AG08395 (cell line): ENCODE measurements at regions not wholly inside any gene's neighbourhood (a gene's known extent, or its start where the extent isn't known, plus 50 kb on each side); places are given as distances from the start of the nearest gene placed in this dataset.

Experiments
- DNase-seq: peaks from one replicate; pipeline ENCODE4 v3.0.0; 2012; ENCODE audit warnings: mixed read lengths, low spot score

DNA sequence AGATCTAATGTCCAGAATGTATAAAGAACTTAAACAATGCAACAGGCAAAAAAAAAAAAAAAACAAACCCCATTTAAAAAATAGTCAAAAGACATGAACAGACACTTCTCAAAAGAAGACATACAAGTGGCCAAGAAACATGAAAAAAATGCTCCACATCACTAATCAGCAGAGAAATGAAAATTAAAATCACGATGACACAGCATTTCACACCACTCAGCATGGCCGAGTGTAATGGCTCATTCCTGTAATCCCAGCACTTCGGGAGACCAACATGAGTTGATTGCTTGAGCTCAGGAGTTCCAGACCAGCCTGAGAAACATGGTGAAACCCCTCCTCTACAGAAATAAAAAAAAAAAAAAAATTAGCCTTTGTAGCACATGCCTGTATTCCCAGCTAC, 701.4 kb upstream of the NRSN1 start:
- DNase-seq: no peak

DNA sequence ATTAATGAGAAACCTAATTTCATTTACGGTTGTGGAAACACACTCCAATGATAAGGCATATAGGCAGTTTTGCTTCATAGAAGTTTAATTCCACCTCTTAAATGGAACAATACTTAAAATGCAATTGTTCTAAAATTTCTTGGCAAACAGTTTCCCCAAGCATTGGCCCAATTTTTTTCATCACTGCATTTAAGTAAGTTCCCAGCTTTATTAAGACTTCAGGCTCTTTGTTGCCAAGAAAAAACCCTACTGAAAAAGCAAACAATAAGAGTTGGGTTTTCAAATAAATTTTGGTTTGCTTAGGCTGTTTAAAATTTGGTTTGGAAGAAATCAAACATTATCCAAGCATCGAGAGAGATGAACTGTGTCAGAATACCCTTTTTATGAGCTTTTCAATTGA, 690.9 kb upstream of the NRSN1 start:
- no peak for DNase-seq

GRCh38 chr6:23435798-23436197, 690.2 kb upstream of the NRSN1 start:
- DNase-seq: no peak

DNA sequence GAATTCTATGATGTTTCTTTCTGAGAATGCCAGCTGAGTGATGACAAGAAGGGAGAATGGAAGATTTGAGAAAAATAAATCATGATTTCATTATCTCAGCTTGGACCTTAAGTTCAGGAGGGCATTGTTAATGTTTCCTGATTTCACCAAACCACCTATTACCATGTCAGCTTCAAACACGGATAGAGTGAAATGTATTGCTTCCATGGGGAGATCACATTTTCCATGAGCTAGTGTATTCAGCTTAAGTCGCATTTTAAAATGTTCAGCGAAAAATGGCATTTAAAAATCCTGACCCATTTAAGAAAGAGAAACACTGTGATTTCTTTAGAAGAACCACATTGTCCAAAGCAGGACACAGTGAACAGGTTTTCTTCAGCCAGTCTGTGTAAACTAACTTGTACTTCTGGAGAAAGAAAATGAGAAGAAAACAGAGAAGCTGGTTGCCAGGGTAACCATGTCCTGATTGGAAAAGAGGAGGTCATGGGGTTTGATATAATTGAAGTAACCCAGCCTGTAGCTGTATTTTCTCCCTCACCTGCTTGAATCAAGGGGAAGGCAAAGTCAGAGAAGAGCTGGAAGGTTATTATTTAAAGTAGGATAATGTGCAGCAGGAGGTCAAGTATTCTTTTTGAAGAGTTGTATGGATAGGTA, 684.1 kb upstream of the NRSN1 start:
- no peak for DNase-seq

GRCh38 chr6:23445157-23445710, 680.8 kb upstream of the NRSN1 start:
- peak; percentile 22 for DNase-seq

- DNase-seq: peak; percentile 53
These were observed 679.5 kb upstream of the NRSN1 start for GRCh38 chr6:23446469-23446967.

DNA sequence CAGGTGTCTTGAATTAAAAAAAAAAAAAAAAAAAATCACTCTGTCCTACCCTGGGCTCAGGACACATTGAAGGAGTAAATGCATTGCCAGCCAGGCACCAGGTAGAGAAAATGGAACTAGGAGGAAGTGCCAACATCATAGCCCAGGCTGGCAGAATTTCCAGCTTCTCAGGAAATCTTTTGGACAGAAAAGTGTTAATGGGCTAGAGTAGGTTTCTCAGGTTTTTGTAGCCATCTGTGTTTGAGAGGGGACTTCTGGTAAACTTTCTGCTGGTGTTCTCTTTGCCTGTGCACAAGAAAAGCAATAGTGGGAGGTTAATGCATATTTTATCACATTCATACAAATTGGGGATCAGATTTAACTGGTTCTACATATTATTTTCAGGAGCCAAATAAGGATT, 678.3 kb upstream of the NRSN1 start:
- DNase-seq: no peak

GRCh38 chr6:23448281-23448680, 677.7 kb upstream of the NRSN1 start:
- DNase-seq: no peak

DNA sequence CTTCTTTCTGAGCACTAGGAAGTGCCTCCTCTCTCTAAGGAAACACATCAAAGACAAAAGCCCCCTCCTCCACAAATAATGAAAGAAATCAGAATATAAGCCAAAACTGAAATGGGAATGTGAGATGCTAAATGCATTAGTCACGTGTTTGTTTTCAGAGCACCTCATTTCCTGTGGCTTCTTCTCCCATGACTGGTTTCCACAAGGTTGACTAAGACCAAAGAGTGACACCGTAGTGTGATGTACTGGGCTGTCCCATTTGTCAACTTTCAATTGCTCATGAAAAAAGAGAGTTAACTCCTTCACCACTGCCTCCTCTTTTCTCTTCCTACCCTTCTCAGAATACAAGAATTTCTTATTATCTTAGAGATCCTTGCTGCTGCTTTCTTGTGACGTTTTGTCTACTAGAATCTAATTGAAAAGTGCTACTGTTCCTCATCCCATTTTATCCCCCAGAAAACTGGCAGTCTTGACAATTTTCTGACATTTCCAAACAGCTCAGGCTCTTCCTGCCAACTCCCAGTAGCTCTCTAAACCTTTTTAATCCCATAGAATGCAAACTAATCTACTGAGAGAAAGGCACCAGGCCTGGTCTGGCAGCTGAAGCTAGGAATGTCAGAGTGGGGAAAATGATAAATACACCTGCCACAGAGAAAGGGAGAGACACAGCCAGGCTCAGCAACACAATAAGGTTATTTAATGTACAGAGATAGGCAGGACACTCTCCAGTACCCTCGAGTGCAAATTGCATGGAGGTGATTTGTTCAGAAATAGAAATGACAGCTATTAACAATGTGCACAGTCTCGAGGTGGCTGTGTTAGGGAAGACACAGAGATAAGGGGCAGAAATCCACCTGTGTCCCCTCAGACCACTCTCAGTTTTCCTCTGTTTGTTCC, 671.7 kb upstream of the NRSN1 start:
- peak; percentile 6 for DNase-seq

- DNase-seq: no peak
These were observed 670.3 kb upstream of the NRSN1 start for GRCh38 chr6:23455754-23456153.

DNA sequence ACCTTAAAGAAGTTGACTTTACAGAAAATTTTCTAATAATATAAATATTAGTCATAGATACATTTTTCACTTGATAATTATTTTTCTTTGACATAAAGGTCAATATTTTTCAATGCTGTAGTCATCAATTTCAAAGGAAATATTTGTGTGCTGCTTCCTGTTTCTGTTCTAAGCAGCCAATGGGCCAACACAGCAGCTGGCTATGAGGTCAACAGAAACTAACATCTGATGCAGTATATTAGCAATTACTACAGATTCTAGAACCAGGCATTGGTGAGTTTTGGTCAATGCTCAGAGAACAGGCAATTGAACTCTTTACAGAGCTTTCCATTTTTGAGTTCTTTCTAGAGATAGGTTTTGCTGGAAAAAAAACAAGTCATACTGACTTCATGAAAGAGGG, 669.6 kb upstream of the NRSN1 start:
- no peak for DNase-seq

GRCh38 chr6:23457321-23457720, 668.7 kb upstream of the NRSN1 start:
- DNase-seq: no peak

DNA sequence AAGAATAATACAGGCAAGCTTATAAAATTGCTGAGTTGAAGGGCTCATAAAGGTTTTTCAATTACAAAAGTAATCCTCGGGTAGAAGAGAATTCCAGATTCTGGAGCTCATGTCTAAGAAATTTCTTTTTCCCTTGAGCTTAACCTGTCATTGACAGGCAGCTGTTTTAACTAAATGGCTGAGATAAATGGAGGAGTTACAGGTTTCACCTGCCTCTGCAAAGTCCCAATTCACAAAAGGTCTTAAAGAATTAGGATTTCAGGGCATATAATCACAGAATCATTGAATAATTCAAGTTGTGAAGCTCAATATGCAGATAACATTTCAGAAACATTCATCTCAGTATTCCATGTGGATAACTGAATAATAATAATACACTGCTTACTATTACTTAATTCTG, 660.1 kb upstream of the NRSN1 start:
- no peak for DNase-seq

GRCh38 chr6:23477586-23477985, 648.4 kb upstream of the NRSN1 start:
- DNase-seq: no peak

DNA sequence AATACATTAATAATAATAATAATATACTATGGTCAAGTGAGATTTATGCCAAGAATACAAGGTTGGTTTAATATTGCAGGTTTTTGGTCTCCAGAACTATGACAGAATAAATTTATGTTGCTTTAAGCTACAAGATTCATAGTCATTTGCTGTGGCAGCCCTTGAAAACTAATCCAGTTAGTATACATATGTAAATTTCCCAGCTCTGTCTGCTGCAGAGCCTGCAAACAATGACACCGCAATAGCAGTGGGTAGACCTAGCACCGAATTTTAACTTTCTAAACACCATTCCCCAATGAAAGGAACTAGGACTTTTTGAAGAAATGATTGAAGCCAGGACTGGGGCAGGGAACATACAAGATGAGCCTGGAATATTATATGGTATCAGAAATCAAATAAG, 647.7 kb upstream of the NRSN1 start:
- DNase-seq: no peak

DNA sequence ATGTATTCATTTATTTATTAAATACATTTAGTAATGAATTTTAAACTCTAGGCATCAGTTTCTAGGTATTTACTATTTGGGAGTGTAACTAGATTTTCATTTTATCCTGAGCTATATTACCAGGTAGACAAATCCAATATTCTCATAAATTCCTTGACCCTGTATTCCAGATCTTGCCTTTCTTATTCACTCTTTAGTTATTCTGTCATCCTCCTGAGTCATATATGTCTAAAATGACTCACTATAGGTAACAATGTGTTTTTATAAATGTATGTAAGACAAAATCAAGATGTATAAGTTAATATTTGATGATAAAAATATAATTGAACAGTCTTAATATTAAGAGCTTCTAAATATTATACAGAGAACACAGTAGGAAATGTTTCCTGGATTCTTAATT, 642.1 kb upstream of the NRSN1 start:
- DNase-seq: no peak

- DNase-seq: no peak
These were observed 631.6 kb upstream of the NRSN1 start for GRCh38 chr6:23494367-23494766.

GRCh38 chr6:23498013-23498412, 628.0 kb upstream of the NRSN1 start:
- peak; percentile 20 for DNase-seq

GRCh38 chr6:23499549-23499948, 626.5 kb upstream of the NRSN1 start:
- DNase-seq: no peak

- DNase-seq: no peak
These were observed 622.8 kb upstream of the NRSN1 start for GRCh38 chr6:23503173-23503572.

GRCh38 chr6:23505026-23505425, 621.0 kb upstream of the NRSN1 start:
- peak; percentile 24 for DNase-seq

GRCh38 chr6:23510778-23511510, 615.1 kb upstream of the NRSN1 start:
- DNase-seq: no peak
